ENCODE measurements at regions not wholly inside any gene's neighbourhood (a gene's known extent, or its start where the extent isn't known, plus 50 kb on each side); places are given as distances from the start of the nearest gene placed in this dataset.

GRCh38 chr13:73412933-73413332 is 354.1 kb downstream of the KLF5 start:
- TF ChIP-seq CTCF (IDR thresholded peaks at IDR 0.05; ENCODE audit: poor library complexity, severe bottlenecking), result no peak
- DNase-seq (ENCODE audit: low spot score), result no peak
- H3K4me3 ChIP-seq (ENCODE audit: severe bottlenecking), result no peak overlapping the region
- H3K27ac ChIP-seq (ENCODE audit: poor library complexity, severe bottlenecking), result peak overlapping the region; percentile 58
- ATAC-seq (ENCODE audit: low read depth), result peak; percentile 79
- no peaks in the 10 kb centered on the region for H3K36me3 ChIP-seq (ENCODE audit: low read depth)
- peaks cover 14% of the 10 kb centered on the region for H3K4me1 ChIP-seq (ENCODE audit: insufficient read depth, poor library complexity, severe bottlenecking)
- H3K9me3 ChIP-seq (ENCODE audit: severe bottlenecking), result no peaks in the 10 kb centered on the region
- H3K27me3 ChIP-seq (ENCODE audit: insufficient read depth, poor library complexity, severe bottlenecking), result no peaks in the 10 kb centered on the region

GRCh38 chr13:73411067-73411809 is 352.4 kb downstream of the KLF5 start:
- Histone ChIP-seq H3K4me1 (ENCODE audit: insufficient read depth, poor library complexity, severe bottlenecking) (peaks cover 14% of the 10 kb centered on the region), H3K4me3 (ENCODE audit: severe bottlenecking) (no peak overlapping the region), H3K9me3 (ENCODE audit: severe bottlenecking) (no peaks in the 10 kb centered on the region), H3K27me3 (ENCODE audit: insufficient read depth, poor library complexity, severe bottlenecking) (no peaks in the 10 kb centered on the region), H3K36me3 (ENCODE audit: low read depth) (no peaks in the 10 kb centered on the region), H3K27ac (ENCODE audit: poor library complexity, severe bottlenecking) (peak overlapping the region; percentile 58)
- TF ChIP-seq CTCF (IDR thresholded peaks at IDR 0.05; ENCODE audit: poor library complexity, severe bottlenecking), result no peak
- DNase-seq (ENCODE audit: low spot score) (no peak), ATAC-seq (ENCODE audit: low read depth) (peak; percentile 44; the same call in 1 of the 3 replicates)

GRCh38 chr13:73406454-73406853 is 347.6 kb downstream of the KLF5 start:
- peaks cover 10% of the 10 kb centered on the region for H3K4me1 ChIP-seq (ENCODE audit: insufficient read depth, poor library complexity, severe bottlenecking)
- DNase-seq (ENCODE audit: low spot score) (no peak), ATAC-seq (ENCODE audit: low read depth) (no peak)
- H3K27ac ChIP-seq (ENCODE audit: poor library complexity, severe bottlenecking), result peak overlapping the region; percentile 9
- H3K4me3 ChIP-seq (ENCODE audit: severe bottlenecking), result no peak overlapping the region
- no peaks in the 10 kb centered on the region for H3K27me3 ChIP-seq (ENCODE audit: insufficient read depth, poor library complexity, severe bottlenecking)
- no peak for TF ChIP-seq CTCF (IDR thresholded peaks at IDR 0.05; ENCODE audit: poor library complexity, severe bottlenecking)
- no peaks in the 10 kb centered on the region for H3K36me3 ChIP-seq (ENCODE audit: low read depth)
- H3K9me3 ChIP-seq (ENCODE audit: severe bottlenecking), result no peaks in the 10 kb centered on the region

GRCh38 chr13:73404581-73404980 is 345.8 kb downstream of the KLF5 start:
- Histone ChIP-seq H3K4me1 (ENCODE audit: insufficient read depth, poor library complexity, severe bottlenecking) (peaks cover 8% of the 10 kb centered on the region), H3K9me3 (ENCODE audit: severe bottlenecking) (no peaks in the 10 kb centered on the region), H3K36me3 (ENCODE audit: low read depth) (no peaks in the 10 kb centered on the region), H3K27me3 (ENCODE audit: insufficient read depth, poor library complexity, severe bottlenecking) (no peaks in the 10 kb centered on the region), H3K27ac (ENCODE audit: poor library complexity, severe bottlenecking) (no peak overlapping the region), H3K4me3 (ENCODE audit: severe bottlenecking) (no peak overlapping the region)
- no peak for DNase-seq (ENCODE audit: low spot score)
- no peak for TF ChIP-seq CTCF (IDR thresholded peaks at IDR 0.05; ENCODE audit: poor library complexity, severe bottlenecking)
- ATAC-seq (ENCODE audit: low read depth), result no peak
